K562 (cell line): ENCODE measurements at regions not wholly inside any gene's neighbourhood (a gene's known extent, or its start where the extent isn't known, plus 50 kb on each side); places are given as distances from the start of the nearest gene placed in this dataset.

ENCODE experiments used
- ATAC-seq: fragments of 200-7000 bp; cut with Tn5 transposase; 3 replicates; pipeline ENCODE4 v1.9.1; 2020; ENCODE audit warnings: moderate library complexity
- BruUV-seq: library from RNA; stranded (reverse); fragments of 400-500 nt; replicated peaks from 2 replicates; lab custom pipeline; 2021; lab: Mats Ljungman, UMichigan
- CTCF ChIA-PET: fragments of 300-600 bp; formaldehyde crosslinking; extraction: SDS; loops from one replicate; lab custom pipeline; 2021; ENCODE audit warnings: low intra/inter-chr PET ratio; lab: Yijun Ruan, JAX
- POLR2A ChIA-PET: fragments of 300-600, 350-650 bp; sonication (Branson Sonifier 250); formaldehyde crosslinking; extraction: SDS; loops from one replicate; lab custom pipeline; 2021; ENCODE audit warnings: antibody characterized with exemption, inconsistent platforms; lab: Yijun Ruan, JAX
- DNase-seq, 4 experiments: peaks; one replicate each; pipeline versions ENCODE4 v3.0.0 to v3.0.0-alpha.2; 2011 to 2018; ENCODE audit warnings: low spot score in 3 of 4, mixed read lengths in 3 of 4; ENCODE audit errors: extremely low read depth in 1 of 4
- FAIRE-seq: peaks from 2 replicates; lab custom pipeline; 2011; peaks lifted over from hg19 to GRCh38; lab: Jason Lieb, UNC
- H2AFZ ChIP-seq: 2 replicates; pipeline ENCODE4 v1.6.0; 2011; ENCODE audit warnings: low read depth, low read length, control low read depth, inconsistent platforms
- H3K27ac ChIP-seq: fragments of 200-600 bp; 3 replicates; pipeline ENCODE4 v1.8.0; 2011; ENCODE audit warnings: low read depth, mild to moderate bottlenecking, control low read depth, inconsistent platforms, low read length, moderate library complexity, mixed read lengths; ENCODE audit errors: extremely low read depth
- H3K27me3 ChIP-seq, 2 experiments: fragments of 300-600 bp in 1 of 2; 2 replicates in 1 of 2; 3 replicates in 1 of 2; pipeline versions ENCODE4 v1.6.0 to v1.8.0; 2011; ENCODE audit warnings: inconsistent platforms in 2 of 2, low read length in 2 of 2, mild to moderate bottlenecking in 1 of 2, mixed read lengths in 1 of 2, moderate library complexity in 1 of 2; ENCODE audit not compliant: control insufficient read depth in 2 of 2, insufficient read depth in 2 of 2
- H3K36me3 ChIP-seq: fragments of 300-600 bp; 3 replicates; pipeline ENCODE4 v1.8.0; 2011; ENCODE audit warnings: mild to moderate bottlenecking, low read length, inconsistent platforms; ENCODE audit not compliant: control insufficient read depth, insufficient read depth
- H3K4me1 ChIP-seq, 2 experiments: fragments of 200-600 bp in 1 of 2; replicated peaks in 1 of 2; 2 replicates in 1 of 2; 3 replicates in 1 of 2; pipeline versions ENCODE4 v1.5.1 to v1.8.0; 2011; ENCODE audit warnings: inconsistent platforms in 2 of 2, low read length in 2 of 2, mild to moderate bottlenecking in 1 of 2, mixed read lengths in 1 of 2, moderate library complexity in 1 of 2; ENCODE audit not compliant: control insufficient read depth in 2 of 2, insufficient read depth in 2 of 2
- H3K4me2 ChIP-seq: 2 replicates; pipeline ENCODE4 v1.6.1; 2011; ENCODE audit warnings: low read length, control low read depth, inconsistent platforms, mixed read lengths; ENCODE audit not compliant: insufficient read depth
- H3K4me3 ChIP-seq: fragments of 200-600 bp; sonication (generic), shearing (Covaris generic); 2 replicates; pipeline ENCODE4 v1.5.1; 2016; ENCODE audit warnings: control low read depth, inconsistent platforms
- H3K79me2 ChIP-seq: fragments of 200-600 bp; 3 replicates; pipeline ENCODE4 v1.8.0; 2011; ENCODE audit warnings: low read length, inconsistent platforms; ENCODE audit not compliant: control insufficient read depth, insufficient read depth
- H3K9ac ChIP-seq, 2 experiments: 2 replicates each; pipeline versions ENCODE4 v1.6.0 to v1.6.1; 2011; ENCODE audit warnings: low read depth in 2 of 2, low read length in 2 of 2, control low read depth in 1 of 2, inconsistent platforms in 1 of 2, mild to moderate bottlenecking in 1 of 2, mixed read lengths in 1 of 2; ENCODE audit not compliant: insufficient read depth in 1 of 2
- H3K9me1 ChIP-seq: one replicate; pipeline ENCODE4 v1.6.0; 2011; ENCODE audit warnings: inconsistent platforms, mild to moderate bottlenecking, low read length, moderate library complexity; ENCODE audit not compliant: control insufficient read depth, insufficient read depth
- H3K9me3 ChIP-seq: replicated peaks from 2 replicates; pipeline ENCODE4 v1.5.1; 2011; ENCODE audit warnings: low read depth, low read length, inconsistent platforms; ENCODE audit not compliant: control insufficient read depth, insufficient read depth
- H4K20me1 ChIP-seq: replicated peaks from 2 replicates; pipeline ENCODE4 v1.6.1; 2011; ENCODE audit warnings: low read length, inconsistent platforms, mixed read lengths; ENCODE audit not compliant: control insufficient read depth, insufficient read depth
- ARNT ChIP-seq, 2 experiments: fragments of 450-650 bp; IDR thresholded peaks; 2 replicates each; pipeline ENCODE4 v1.6.1; 2016; ENCODE audit warnings: mild to moderate bottlenecking in 1 of 2
- CXXC5 ChIP-seq: fragments of 250-450 bp; sonication (Bioruptor Pico); IDR thresholded peaks from 2 replicates; pipeline ENCODE4 v1.8.0; 2022; ENCODE audit warnings: inconsistent platforms, mild to moderate bottlenecking, moderate library complexity
- ESRRB ChIP-seq: fragments of 250-450 bp; sonication (Bioruptor Pico); IDR thresholded peaks from 2 replicates; pipeline ENCODE4 v1.5.0; 2020; ENCODE audit warnings: mild to moderate bottlenecking, moderate library complexity, borderline replicate concordance
- HNRNPLL ChIP-seq: fragments of 200-400 bp; formaldehyde crosslinking; IDR thresholded peaks from 2 replicates; pipeline ENCODE4 v1.6.1; 2017; ENCODE audit warnings: low read length, low read depth, mild to moderate bottlenecking; ENCODE audit not compliant: poor library complexity, severe bottlenecking
- NCOA2 ChIP-seq, 2 experiments: fragments of 450-650 bp; IDR thresholded peaks; 2 replicates each; pipeline ENCODE4 v1.6.1; 2018; ENCODE audit warnings: mild to moderate bottlenecking in 2 of 2, moderate library complexity in 1 of 2; ENCODE audit not compliant: partially characterized antibody in 2 of 2
- ZKSCAN1 ChIP-seq: fragments of 150-350 bp; IDR thresholded peaks from 2 replicates; pipeline ENCODE4 v1.6.1; 2016; ENCODE audit warnings: low read depth, low read length
- WGBS: fragments of 100-300 bp; shearing (Covaris generic); methylation state at CpG from one replicate; pipeline ENCODE4 v1.1.6; 2016; ENCODE audit warnings: low coverage, mixed read lengths; ENCODE audit not compliant: insufficient coverage; ENCODE audit errors: missing lambda C conversion rate; 5-methylcytosine and 5-hydroxymethylcytosine counted together
- in situ Hi-C: fragments of 300-500 bp; cut with MboI; formaldehyde crosslinking; loops from 4 replicates; pipeline ENCODE4 v1.15.0; 2018; ENCODE audit warnings: inconsistent platforms, mixed read lengths
- intact Hi-C: fragments of 100-400 bp; cut with micrococcal nuclease; formaldehyde crosslinking; loops from 2 replicates; pipeline ENCODE4 v1.14.2; 2022
- TF ChIP-seq, protein P1 (sequence below): sonication (generic); formaldehyde crosslinking; IDR thresholded peaks from 2 replicates; pipeline ENCODE4 v1.8.1; 2023; ENCODE audit warnings: mild to moderate bottlenecking, missing genetic modification reagents
- TF ChIP-seq, protein P2 (sequence below): IDR thresholded peaks from 2 replicates; pipeline ENCODE4 v1.6.1; 2011; ENCODE audit not compliant: insufficient read length; ENCODE audit errors: extremely low read depth

- no TSS peak for BruUV-seq
- WGBS = 1% methylated on average over 5 of the region's 5 CpGs
- Histone ChIP-seq H3K79me2 (no peaks in the 10 kb centered on the region), H3K4me3 (no peak overlapping the region), H2AFZ (no peak overlapping the region), H3K9me3 (no peaks in the 10 kb centered on the region), H4K20me1 (no peaks in the 10 kb centered on the region; the same call in 1 of the 2 replicates), H3K27ac (no peak overlapping the region), H3K9me1 (no peaks in the 10 kb centered on the region), H3K4me1 (no peaks in the 10 kb centered on the region), H3K9ac (no peak overlapping the region), H3K4me2 (no peak overlapping the region), H3K36me3 (no peaks in the 10 kb centered on the region), H3K27me3 (peaks cover 14 to 49% of the 10 kb centered on the region in 2 experiments; a peak in 4 of 5 replicates)
- CTCF ChIA-PET = no interaction called here
- no peak for ATAC-seq
- intact Hi-C loops (no loop called here), in situ Hi-C loops (no loop called here)
- TF ChIP-seq ZKSCAN1 = no peak
- no peak for FAIRE-seq
- DNase-seq = no peak
- POLR2A ChIA-PET = interaction anchor here (0.6 to 1.2 kb wide), 2 partner anchors 9 to 18 kb away, joined by 3 to 5 read pairs; no protein-coding TSS in a partner anchor
Measured at GRCh38 chr6:148286563-148286962, 56.1 kb upstream of the SASH1 start.

GRCh38 chr6:148287623-148288333 lies 54.9 kb upstream of the SASH1 start:
- H3K9me3 ChIP-seq = no peaks in the 10 kb centered on the region
- no peaks in the 10 kb centered on the region for H3K79me2 ChIP-seq
- TF ChIP-seq CXXC5 (CRISPR knock-in tag) (no peak), ARNT (IDR thresholded peaks at IDR 0.05) (no peak), NCOA2 (IDR thresholded peaks at IDR 0.05; ENCODE audit: partially characterized antibody in 2 of 2) (no peak), ESRRB (CRISPR knock-in tag) (no peak), HNRNPLL (no peak)
- TF ChIP-seq, protein P1, sequence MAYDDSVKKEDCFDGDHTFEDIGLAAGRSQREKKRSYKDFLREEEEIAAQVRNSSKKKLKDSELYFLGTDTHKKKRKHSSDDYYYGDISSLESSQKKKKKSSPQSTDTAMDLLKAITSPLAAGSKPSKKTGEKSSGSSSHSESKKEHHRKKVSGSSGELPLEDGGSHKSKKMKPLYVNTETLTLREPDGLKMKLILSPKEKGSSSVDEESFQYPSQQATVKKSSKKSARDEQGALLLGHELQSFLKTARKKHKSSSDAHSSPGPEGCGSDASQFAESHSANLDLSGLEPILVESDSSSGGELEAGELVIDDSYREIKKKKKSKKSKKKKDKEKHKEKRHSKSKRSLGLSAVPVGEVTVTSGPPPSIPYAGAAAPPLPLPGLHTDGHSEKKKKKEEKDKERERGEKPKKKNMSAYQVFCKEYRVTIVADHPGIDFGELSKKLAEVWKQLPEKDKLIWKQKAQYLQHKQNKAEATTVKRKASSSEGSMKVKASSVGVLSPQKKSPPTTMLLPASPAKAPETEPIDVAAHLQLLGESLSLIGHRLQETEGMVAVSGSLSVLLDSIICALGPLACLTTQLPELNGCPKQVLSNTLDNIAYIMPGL = no peak
- TF ChIP-seq, protein P2, sequence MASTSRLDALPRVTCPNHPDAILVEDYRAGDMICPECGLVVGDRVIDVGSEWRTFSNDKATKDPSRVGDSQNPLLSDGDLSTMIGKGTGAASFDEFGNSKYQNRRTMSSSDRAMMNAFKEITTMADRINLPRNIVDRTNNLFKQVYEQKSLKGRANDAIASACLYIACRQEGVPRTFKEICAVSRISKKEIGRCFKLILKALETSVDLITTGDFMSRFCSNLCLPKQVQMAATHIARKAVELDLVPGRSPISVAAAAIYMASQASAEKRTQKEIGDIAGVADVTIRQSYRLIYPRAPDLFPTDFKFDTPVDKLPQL = no peak
- H3K27me3 ChIP-seq = peaks cover 17 to 48% of the 10 kb centered on the region in 2 experiments
- no peak for DNase-seq
- H2AFZ ChIP-seq = no peak overlapping the region
- ATAC-seq = no peak
- 2% methylated on average over 15 of the region's 15 CpGs for WGBS
- in situ Hi-C loops = no loop called here
- intact Hi-C loops = no loop called here
- no peak overlapping the region for H3K4me2 ChIP-seq
- no peaks in the 10 kb centered on the region for H3K36me3 ChIP-seq
- no peak overlapping the region for H3K27ac ChIP-seq
- no peak overlapping the region for H3K4me3 ChIP-seq
- CTCF ChIA-PET = no interaction called here
- POLR2A ChIA-PET = interaction anchor here (0.5 kb wide), 1 partner anchor 72 kb away, joined by 3 read pairs; no protein-coding TSS in a partner anchor
- FAIRE-seq = no peak
- H3K4me1 ChIP-seq = no peaks in the 10 kb centered on the region
- H3K9ac ChIP-seq = no peak overlapping the region
- BruUV-seq = no TSS peak
- H3K9me1 ChIP-seq = no peaks in the 10 kb centered on the region
- H4K20me1 ChIP-seq = no peaks in the 10 kb centered on the region; the same call in 1 of the 2 replicates
